HL-60 (cell line): ENCODE measurements at regions not wholly inside any gene's neighbourhood (a gene's known extent, or its start where the extent isn't known, plus 50 kb on each side); places are given as distances from the start of the nearest gene placed in this dataset.

Experiments
- DNase-seq, 2 experiments: peaks; one replicate each; pipeline ENCODE4 v3.0.0-alpha.2; 2010 to 2020; ENCODE audit warnings: low read depth in 1 of 2, low spot score in 1 of 2
- H3K27ac ChIP-seq: fragments of 250-450 bp; sonication (Bioruptor Pico); replicated peaks from 2 replicates; pipeline ENCODE4 v1.5.1; 2020; ENCODE audit warnings: mild to moderate bottlenecking, moderate library complexity
- H3K27me3 ChIP-seq: fragments of 250-450 bp; sonication (Bioruptor Pico); 2 replicates; pipeline ENCODE4 v1.5.1; 2021; ENCODE audit warnings: mild to moderate bottlenecking, moderate library complexity; ENCODE audit not compliant: insufficient read depth, poor library complexity, severe bottlenecking
- H3K4me3 ChIP-seq: replicated peaks from 2 replicates; pipeline ENCODE4 v1.5.1; 2011; ENCODE audit warnings: mild to moderate bottlenecking, control low read depth, low read length; ENCODE audit not compliant: insufficient read depth
- CTCF ChIP-seq: IDR thresholded peaks from one replicate; pipeline ENCODE4 v1.5.1; 2011; ENCODE audit warnings: low read length, control low read depth, inconsistent platforms; ENCODE audit not compliant: insufficient read depth
- GABPA ChIP-seq: IDR thresholded peaks from 2 replicates; pipeline ENCODE4 v1.6.1; 2012; ENCODE audit warnings: low read depth
- POLR2AphosphoS5 ChIP-seq: IDR thresholded peaks from 2 replicates; pipeline ENCODE4 v1.6.1; 2012; ENCODE audit warnings: low read depth
- REST ChIP-seq: IDR thresholded peaks from 2 replicates; pipeline ENCODE4 v1.6.1; 2012; ENCODE audit warnings: low read depth; ENCODE audit not compliant: insufficient replicate concordance
- SPI1 ChIP-seq: IDR thresholded peaks from 2 replicates; pipeline ENCODE4 v1.6.1; 2012; ENCODE audit warnings: low read depth, mild to moderate bottlenecking, borderline replicate concordance

GRCh38 chr2:234816056-234816455 lies 135.8 kb upstream of the SH3BP4 start:
- H3K4me3 ChIP-seq, result no peak overlapping the region
- TF ChIP-seq REST (no peak), POLR2AphosphoS5 (no peak), GABPA (no peak), CTCF (no peak), SPI1 (no peak)

GRCh38 chr2:234814374-234814773 lies 137.4 kb upstream of the SH3BP4 start:
- H3K27ac ChIP-seq, result no peak overlapping the region
- no peaks in the 10 kb centered on the region for H3K27me3 ChIP-seq
- no peak for TF ChIP-seq CTCF
- TF ChIP-seq POLR2AphosphoS5, result no peak
- no peak for TF ChIP-seq GABPA
- TF ChIP-seq REST, result no peak
- TF ChIP-seq SPI1, result no peak
- DNase-seq, result no peak
- H3K4me3 ChIP-seq, result no peak overlapping the region

More at GRCh38 chr2:234816056-234816455, 135.8 kb upstream of the SH3BP4 start:
- Histone ChIP-seq H3K27ac (no peak overlapping the region), H3K27me3 (no peaks in the 10 kb centered on the region)
- no peak for DNase-seq

GRCh38 chr2:234812851-234813250 lies 139.0 kb upstream of the SH3BP4 start:
- Histone ChIP-seq H3K4me3 (no peak overlapping the region), H3K27me3 (no peaks in the 10 kb centered on the region), H3K27ac (no peak overlapping the region)
- no peak for DNase-seq
- no peak for TF ChIP-seq REST
- no peak for TF ChIP-seq POLR2AphosphoS5
- TF ChIP-seq CTCF, result no peak
- no peak for TF ChIP-seq GABPA
- no peak for TF ChIP-seq SPI1
